ENCODE measurements at regions not wholly inside any gene's neighbourhood (a gene's known extent, or its start where the extent isn't known, plus 50 kb on each side); places are given as distances from the start of the nearest gene placed in this dataset.

- TF ChIP-seq SUZ12 (IDR thresholded peaks at IDR 0.05) (no peak), BHLHE40 (IDR thresholded peaks at IDR 0.05; ENCODE audit: borderline replicate concordance) (no peak), FOXA1 (IDR thresholded peaks at IDR 0.05) (no peak), LEF1 (IDR thresholded peaks at IDR 0.05; ENCODE audit: borderline replicate concordance) (no peak), FOXM1 (IDR thresholded peaks at IDR 0.05; ENCODE audit: borderline replicate concordance) (no peak), ELF4 (IDR thresholded peaks at IDR 0.05) (no peak), SP1 (IDR thresholded peaks at IDR 0.05) (no peak), ARNT (IDR thresholded peaks at IDR 0.05) (no peak), TARDBP (IDR thresholded peaks at IDR 0.05) (no peak), PKNOX1 (IDR thresholded peaks at IDR 0.05) (no peak), HDGF (IDR thresholded peaks at IDR 0.05; ENCODE audit: borderline replicate concordance) (no peak), NFRKB (IDR thresholded peaks at IDR 0.05) (no peak), CTBP1 (IDR thresholded peaks at IDR 0.05; ENCODE audit: borderline replicate concordance) (no peak)
These were observed 298.0 kb upstream of the DMRT1 start for GRCh38 chr9:543478-543877.

Data from HEK293T (cell line).